Ishikawa (cell line): ENCODE measurements at regions not wholly inside any gene's neighbourhood (a gene's known extent, or its start where the extent isn't known, plus 50 kb on each side); places are given as distances from the start of the nearest gene placed in this dataset.

Source experiments
- CEBPB ChIP-seq: IDR thresholded peaks from 2 replicates; pipeline ENCODE4 v1.6.1; 2012
- CREB1 ChIP-seq: IDR thresholded peaks from 2 replicates; pipeline ENCODE4 v1.6.1; 2012; ENCODE audit warnings: low read depth
- EP300 ChIP-seq: IDR thresholded peaks from 2 replicates; pipeline ENCODE4 v1.6.1; 2012; ENCODE audit warnings: borderline replicate concordance
- FOXM1 ChIP-seq: IDR thresholded peaks from 2 replicates; pipeline ENCODE4 v1.6.1; 2012; ENCODE audit warnings: low read depth, borderline replicate concordance
- NFIC ChIP-seq: IDR thresholded peaks from 2 replicates; pipeline ENCODE4 v1.6.1; 2012
- RAD21 ChIP-seq: IDR thresholded peaks from 2 replicates; pipeline ENCODE4 v1.6.1; 2012; ENCODE audit warnings: low read depth
- TAF1 ChIP-seq: IDR thresholded peaks from 2 replicates; pipeline ENCODE4 v1.6.1; 2012; ENCODE audit warnings: low read depth, mild to moderate bottlenecking
- TCF12 ChIP-seq: IDR thresholded peaks from 2 replicates; pipeline ENCODE4 v1.6.1; 2012; ENCODE audit warnings: low read depth
- TEAD4 ChIP-seq: IDR thresholded peaks from 2 replicates; pipeline ENCODE4 v1.6.1; 2012
- ZBTB7A ChIP-seq: IDR thresholded peaks from 2 replicates; pipeline ENCODE4 v1.6.1; 2012; ENCODE audit warnings: low read depth
- TF ChIP-seq, protein P1 (sequence below): IDR thresholded peaks from 2 replicates; pipeline ENCODE4 v1.6.1; 2012
- TF ChIP-seq, protein P2 (sequence below): IDR thresholded peaks from 2 replicates; pipeline ENCODE4 v1.6.1; 2012; ENCODE audit warnings: low read depth, mild to moderate bottlenecking

DNA sequence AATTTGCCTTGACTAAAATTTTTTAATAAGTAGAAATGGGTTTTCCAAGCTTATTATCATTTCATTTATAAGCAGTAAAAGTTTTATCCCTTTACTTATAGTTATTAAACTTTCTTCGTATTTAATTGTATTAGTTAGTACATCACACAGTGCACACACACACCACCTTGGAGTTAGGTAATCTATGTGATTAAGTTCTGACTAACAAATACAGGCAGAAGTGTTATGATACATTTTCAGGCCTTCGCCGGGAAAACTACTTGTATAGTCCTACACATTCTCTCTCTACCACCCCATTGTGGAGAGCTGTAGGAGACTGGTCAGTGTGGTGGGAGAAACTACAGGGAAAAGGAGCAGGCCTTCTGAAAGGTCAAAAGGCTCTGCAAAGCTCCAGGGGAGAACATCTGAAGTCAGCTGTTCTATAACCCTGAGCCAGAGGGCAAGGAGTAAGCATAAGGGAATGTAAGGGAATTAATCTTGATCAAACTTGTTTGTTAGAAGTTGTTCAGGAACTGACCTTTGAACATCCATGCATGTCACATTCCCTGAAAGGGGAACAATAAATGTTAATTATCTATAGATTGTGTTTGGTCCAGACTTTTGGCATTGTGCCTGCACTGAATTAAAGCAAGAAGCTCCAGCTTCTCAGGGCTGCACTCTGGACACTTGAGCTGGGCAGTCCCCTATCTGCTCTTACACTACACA is 231.7 kb downstream of the FSIP2 start:
- no peak for TF ChIP-seq TAF1
- no peak for TF ChIP-seq CREB1
- no peak for TF ChIP-seq RAD21
- TF ChIP-seq EP300 = no peak
- no peak for TF ChIP-seq FOXM1
- TF ChIP-seq, protein P1, sequence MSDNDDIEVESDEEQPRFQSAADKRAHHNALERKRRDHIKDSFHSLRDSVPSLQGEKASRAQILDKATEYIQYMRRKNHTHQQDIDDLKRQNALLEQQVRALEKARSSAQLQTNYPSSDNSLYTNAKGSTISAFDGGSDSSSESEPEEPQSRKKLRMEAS = no peak
- TF ChIP-seq ZBTB7A = no peak
- no peak for TF ChIP-seq TCF12
- TF ChIP-seq NFIC = no peak
- TF ChIP-seq CEBPB = no peak
- TF ChIP-seq TEAD4 = no peak
- TF ChIP-seq, protein P2, sequence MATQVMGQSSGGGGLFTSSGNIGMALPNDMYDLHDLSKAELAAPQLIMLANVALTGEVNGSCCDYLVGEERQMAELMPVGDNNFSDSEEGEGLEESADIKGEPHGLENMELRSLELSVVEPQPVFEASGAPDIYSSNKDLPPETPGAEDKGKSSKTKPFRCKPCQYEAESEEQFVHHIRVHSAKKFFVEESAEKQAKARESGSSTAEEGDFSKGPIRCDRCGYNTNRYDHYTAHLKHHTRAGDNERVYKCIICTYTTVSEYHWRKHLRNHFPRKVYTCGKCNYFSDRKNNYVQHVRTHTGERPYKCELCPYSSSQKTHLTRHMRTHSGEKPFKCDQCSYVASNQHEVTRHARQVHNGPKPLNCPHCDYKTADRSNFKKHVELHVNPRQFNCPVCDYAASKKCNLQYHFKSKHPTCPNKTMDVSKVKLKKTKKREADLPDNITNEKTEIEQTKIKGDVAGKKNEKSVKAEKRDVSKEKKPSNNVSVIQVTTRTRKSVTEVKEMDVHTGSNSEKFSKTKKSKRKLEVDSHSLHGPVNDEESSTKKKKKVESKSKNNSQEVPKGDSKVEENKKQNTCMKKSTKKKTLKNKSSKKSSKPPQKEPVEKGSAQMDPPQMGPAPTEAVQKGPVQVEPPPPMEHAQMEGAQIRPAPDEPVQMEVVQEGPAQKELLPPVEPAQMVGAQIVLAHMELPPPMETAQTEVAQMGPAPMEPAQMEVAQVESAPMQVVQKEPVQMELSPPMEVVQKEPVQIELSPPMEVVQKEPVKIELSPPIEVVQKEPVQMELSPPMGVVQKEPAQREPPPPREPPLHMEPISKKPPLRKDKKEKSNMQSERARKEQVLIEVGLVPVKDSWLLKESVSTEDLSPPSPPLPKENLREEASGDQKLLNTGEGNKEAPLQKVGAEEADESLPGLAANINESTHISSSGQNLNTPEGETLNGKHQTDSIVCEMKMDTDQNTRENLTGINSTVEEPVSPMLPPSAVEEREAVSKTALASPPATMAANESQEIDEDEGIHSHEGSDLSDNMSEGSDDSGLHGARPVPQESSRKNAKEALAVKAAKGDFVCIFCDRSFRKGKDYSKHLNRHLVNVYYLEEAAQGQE = no peak
